Neural cell (in vitro differentiated cells): ENCODE measurements at regions not wholly inside any gene's neighbourhood (a gene's known extent, or its start where the extent isn't known, plus 50 kb on each side); places are given as distances from the start of the nearest gene placed in this dataset.
"Not testable (repeated sequence)": the region's sequence is repeated elsewhere in the genome, so short reads cannot be mapped to it uniquely, and the experiment has no call there.

Experiments used
- H2AFZ ChIP-seq: fragments of 200-600, 300-800 bp; sonication (generic), shearing (Covaris generic); 2 replicates; pipeline ENCODE4 v1.6.0; 2014; ENCODE audit warnings: low read depth, mild to moderate bottlenecking, antibody characterized with exemption, low read length, moderate library complexity
- H3F3A ChIP-seq: fragments of 200-600 bp; shearing (Covaris generic); 2 replicates; pipeline ENCODE4 v1.6.1; 2016; ENCODE audit warnings: mild to moderate bottlenecking, moderate library complexity, mixed read lengths, antibody characterized with exemption, low read length; ENCODE audit not compliant: insufficient read depth, poor library complexity, severe bottlenecking
- H3K27ac ChIP-seq: fragments of 200-600, 300-800 bp; sonication (generic), shearing (Covaris generic); 2 replicates; pipeline ENCODE4 v1.5.1; 2014; ENCODE audit warnings: mild to moderate bottlenecking, low read length, moderate library complexity
- H3K27me3 ChIP-seq: fragments of 300-800, 200-600 bp; sonication (generic), shearing (Covaris generic); 2 replicates; pipeline ENCODE4 v1.6.0; 2014; ENCODE audit warnings: mild to moderate bottlenecking, low read depth, low read length, moderate library complexity; ENCODE audit not compliant: insufficient read depth
- H3K36me3 ChIP-seq: fragments of 300-800, 200-600 bp; sonication (generic), shearing (Covaris generic); 2 replicates; pipeline ENCODE4 v1.5.1; 2014; ENCODE audit warnings: mild to moderate bottlenecking, antibody characterized with exemption, low read length, moderate library complexity; ENCODE audit not compliant: insufficient read depth
- H3K4me2 ChIP-seq: fragments of 300-800, 200-600 bp; sonication (generic), shearing (Covaris generic); 2 replicates; pipeline ENCODE4 v1.6.0; 2014; ENCODE audit warnings: mild to moderate bottlenecking, low read length
- H3K4me3 ChIP-seq: fragments of 300-800, 200-600 bp; sonication (generic), shearing (Covaris generic); 2 replicates; pipeline ENCODE4 v1.5.1; 2014; ENCODE audit warnings: mild to moderate bottlenecking, low read length, moderate library complexity
- H3K79me2 ChIP-seq: fragments of 200-600 bp; shearing (Covaris generic); replicated peaks from 2 replicates; pipeline ENCODE4 v1.6.0; 2014; ENCODE audit warnings: mild to moderate bottlenecking, low read length, moderate library complexity; ENCODE audit not compliant: insufficient read depth
- H3K9ac ChIP-seq: fragments of 300-800, 200-600 bp; sonication (generic), shearing (Covaris generic); 2 replicates; pipeline ENCODE4 v1.6.1; 2016; ENCODE audit warnings: mild to moderate bottlenecking, low read length, mixed read lengths
- H3K9me2 ChIP-seq: fragments of 200-600 bp; shearing (Covaris generic); 2 replicates; pipeline ENCODE4 v1.6.1; 2016; ENCODE audit warnings: mild to moderate bottlenecking, low read length, mixed read lengths; ENCODE audit not compliant: insufficient read depth
- H3K9me3 ChIP-seq: fragments of 200-600, 300-800 bp; sonication (generic), shearing (Covaris generic); 2 replicates; pipeline ENCODE4 v1.6.1; 2016; ENCODE audit warnings: mild to moderate bottlenecking, mixed run types, low read length, moderate library complexity, mixed read lengths
- H4K20me1 ChIP-seq: fragments of 200-600 bp; shearing (Covaris generic); 2 replicates; pipeline ENCODE4 v1.6.1; 2016; ENCODE audit warnings: mild to moderate bottlenecking, mixed run types; ENCODE audit not compliant: insufficient read depth
- EP300 ChIP-seq: fragments of 450-650 bp; conservative IDR thresholded peaks from 2 replicates; pipeline ENCODE4 v1.6.1; 2014; ENCODE audit warnings: antibody characterized with exemption, mild to moderate bottlenecking, moderate library complexity; ENCODE audit not compliant: poor library complexity, severe bottlenecking
- EZH2 ChIP-seq: fragments of 200-600, 300-800 bp; shearing (Covaris generic), sonication (generic); IDR thresholded peaks from 2 replicates; pipeline ENCODE4 v1.6.1; 2014; ENCODE audit warnings: antibody characterized with exemption, low read length, borderline replicate concordance, mild to moderate bottlenecking; ENCODE audit not compliant: insufficient read depth, poor library complexity, severe bottlenecking
- MXI1 ChIP-seq: fragments of 450-650 bp; conservative IDR thresholded peaks from 2 replicates; pipeline ENCODE4 v1.6.1; 2014; ENCODE audit warnings: antibody characterized with exemption, mild to moderate bottlenecking; ENCODE audit not compliant: poor library complexity, severe bottlenecking
- POLR2AphosphoS5 ChIP-seq: IDR thresholded peaks from 2 replicates; pipeline ENCODE4 v1.6.1; 2012
- RAD21 ChIP-seq: fragments of 450-650 bp; conservative IDR thresholded peaks from 2 replicates; pipeline ENCODE4 v1.6.1; 2014; ENCODE audit warnings: antibody characterized with exemption, mild to moderate bottlenecking, moderate library complexity
- SMC3 ChIP-seq: fragments of 450-650 bp; conservative IDR thresholded peaks from 2 replicates; pipeline ENCODE4 v1.6.1; 2014; ENCODE audit warnings: antibody characterized with exemption, mild to moderate bottlenecking, moderate library complexity; ENCODE audit not compliant: poor library complexity
- TAF1 ChIP-seq: IDR thresholded peaks from 2 replicates; pipeline ENCODE4 v1.6.1; 2012; ENCODE audit warnings: low read depth
- TF ChIP-seq, protein P1 (sequence below): IDR thresholded peaks from 2 replicates; pipeline ENCODE4 v1.6.1; 2012; ENCODE audit warnings: borderline replicate concordance
- TF ChIP-seq, protein P2 (sequence below): fragments of 450-650 bp; IDR thresholded peaks from 2 replicates; pipeline ENCODE4 v1.5.1; 2014; ENCODE audit warnings: antibody characterized with exemption, mild to moderate bottlenecking, moderate library complexity; ENCODE audit not compliant: poor library complexity, severe bottlenecking

DNA sequence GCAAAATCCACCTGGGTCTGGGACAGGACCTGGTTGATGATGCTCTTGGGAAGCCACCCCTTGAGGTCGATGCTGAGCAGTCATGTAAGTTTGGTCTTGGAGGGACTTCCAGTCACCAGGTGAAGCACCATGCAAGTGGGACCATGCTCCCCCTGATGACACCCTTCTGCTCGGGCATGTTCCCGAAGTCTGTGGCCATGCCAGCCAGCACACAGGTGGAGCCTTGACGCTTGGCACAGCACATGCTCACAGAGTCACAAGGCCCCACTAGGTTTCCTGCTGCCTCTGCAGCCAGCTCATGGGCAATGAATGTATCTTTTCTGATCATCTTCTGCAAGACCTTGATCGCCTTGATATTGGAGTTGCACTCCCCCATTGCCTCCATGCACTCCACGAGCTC is 1920.2 kb downstream of the PCDH9 start:
- TF ChIP-seq TAF1 (no peak), SMC3 (no peak), EP300 (no peak), EZH2 (no peak), POLR2AphosphoS5 (no peak), RAD21 (no peak), MXI1 (no peak)
- TF ChIP-seq, protein P1, sequence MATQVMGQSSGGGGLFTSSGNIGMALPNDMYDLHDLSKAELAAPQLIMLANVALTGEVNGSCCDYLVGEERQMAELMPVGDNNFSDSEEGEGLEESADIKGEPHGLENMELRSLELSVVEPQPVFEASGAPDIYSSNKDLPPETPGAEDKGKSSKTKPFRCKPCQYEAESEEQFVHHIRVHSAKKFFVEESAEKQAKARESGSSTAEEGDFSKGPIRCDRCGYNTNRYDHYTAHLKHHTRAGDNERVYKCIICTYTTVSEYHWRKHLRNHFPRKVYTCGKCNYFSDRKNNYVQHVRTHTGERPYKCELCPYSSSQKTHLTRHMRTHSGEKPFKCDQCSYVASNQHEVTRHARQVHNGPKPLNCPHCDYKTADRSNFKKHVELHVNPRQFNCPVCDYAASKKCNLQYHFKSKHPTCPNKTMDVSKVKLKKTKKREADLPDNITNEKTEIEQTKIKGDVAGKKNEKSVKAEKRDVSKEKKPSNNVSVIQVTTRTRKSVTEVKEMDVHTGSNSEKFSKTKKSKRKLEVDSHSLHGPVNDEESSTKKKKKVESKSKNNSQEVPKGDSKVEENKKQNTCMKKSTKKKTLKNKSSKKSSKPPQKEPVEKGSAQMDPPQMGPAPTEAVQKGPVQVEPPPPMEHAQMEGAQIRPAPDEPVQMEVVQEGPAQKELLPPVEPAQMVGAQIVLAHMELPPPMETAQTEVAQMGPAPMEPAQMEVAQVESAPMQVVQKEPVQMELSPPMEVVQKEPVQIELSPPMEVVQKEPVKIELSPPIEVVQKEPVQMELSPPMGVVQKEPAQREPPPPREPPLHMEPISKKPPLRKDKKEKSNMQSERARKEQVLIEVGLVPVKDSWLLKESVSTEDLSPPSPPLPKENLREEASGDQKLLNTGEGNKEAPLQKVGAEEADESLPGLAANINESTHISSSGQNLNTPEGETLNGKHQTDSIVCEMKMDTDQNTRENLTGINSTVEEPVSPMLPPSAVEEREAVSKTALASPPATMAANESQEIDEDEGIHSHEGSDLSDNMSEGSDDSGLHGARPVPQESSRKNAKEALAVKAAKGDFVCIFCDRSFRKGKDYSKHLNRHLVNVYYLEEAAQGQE = no peak
- TF ChIP-seq, protein P2, sequence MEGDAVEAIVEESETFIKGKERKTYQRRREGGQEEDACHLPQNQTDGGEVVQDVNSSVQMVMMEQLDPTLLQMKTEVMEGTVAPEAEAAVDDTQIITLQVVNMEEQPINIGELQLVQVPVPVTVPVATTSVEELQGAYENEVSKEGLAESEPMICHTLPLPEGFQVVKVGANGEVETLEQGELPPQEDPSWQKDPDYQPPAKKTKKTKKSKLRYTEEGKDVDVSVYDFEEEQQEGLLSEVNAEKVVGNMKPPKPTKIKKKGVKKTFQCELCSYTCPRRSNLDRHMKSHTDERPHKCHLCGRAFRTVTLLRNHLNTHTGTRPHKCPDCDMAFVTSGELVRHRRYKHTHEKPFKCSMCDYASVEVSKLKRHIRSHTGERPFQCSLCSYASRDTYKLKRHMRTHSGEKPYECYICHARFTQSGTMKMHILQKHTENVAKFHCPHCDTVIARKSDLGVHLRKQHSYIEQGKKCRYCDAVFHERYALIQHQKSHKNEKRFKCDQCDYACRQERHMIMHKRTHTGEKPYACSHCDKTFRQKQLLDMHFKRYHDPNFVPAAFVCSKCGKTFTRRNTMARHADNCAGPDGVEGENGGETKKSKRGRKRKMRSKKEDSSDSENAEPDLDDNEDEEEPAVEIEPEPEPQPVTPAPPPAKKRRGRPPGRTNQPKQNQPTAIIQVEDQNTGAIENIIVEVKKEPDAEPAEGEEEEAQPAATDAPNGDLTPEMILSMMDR = no peak
- Histone ChIP-seq H3F3A (no peaks in the 10 kb centered on the region), H3K27me3 (no peaks in the 10 kb centered on the region), H3K79me2 (no peaks in the 10 kb centered on the region), H3K27ac (no peak overlapping the region), H2AFZ (no peak overlapping the region), H3K36me3 (no peaks in the 10 kb centered on the region), H3K4me2 (no peak overlapping the region), H4K20me1 (no peaks in the 10 kb centered on the region), H3K9me2 (no peaks in the 10 kb centered on the region), H3K9ac (no peak overlapping the region), H3K4me3 (no peak overlapping the region), H3K9me3 (no peaks in the 10 kb centered on the region)

DNA sequence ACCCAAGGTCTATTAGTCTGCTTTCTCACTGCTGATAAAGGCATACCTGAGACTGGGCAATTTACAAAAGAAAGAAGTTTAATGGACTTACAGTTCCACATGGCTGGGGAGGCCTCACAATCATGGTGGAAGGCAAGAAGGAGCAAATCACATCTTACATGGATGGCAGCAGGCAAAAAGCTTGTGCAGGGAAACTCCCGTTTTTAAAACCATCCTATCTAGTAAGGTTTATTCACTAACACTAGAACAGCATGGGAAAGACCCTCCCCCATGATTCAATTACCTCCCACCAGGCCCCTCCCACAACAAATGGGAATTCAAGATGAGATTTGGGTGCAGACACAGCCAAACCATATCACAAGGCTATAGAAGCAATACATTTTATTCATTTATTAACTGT is 1921.4 kb downstream of the PCDH9 start:
- H3K9ac ChIP-seq, H3K27ac ChIP-seq, H2AFZ ChIP-seq, H3K9me3 ChIP-seq, H3K36me3 ChIP-seq, H3K79me2 ChIP-seq, H4K20me1 ChIP-seq, H3K27me3 ChIP-seq, H3K9me2 ChIP-seq, H3K4me3 ChIP-seq, H3F3A ChIP-seq, H3K4me2 ChIP-seq: not testable (repeated sequence)

DNA sequence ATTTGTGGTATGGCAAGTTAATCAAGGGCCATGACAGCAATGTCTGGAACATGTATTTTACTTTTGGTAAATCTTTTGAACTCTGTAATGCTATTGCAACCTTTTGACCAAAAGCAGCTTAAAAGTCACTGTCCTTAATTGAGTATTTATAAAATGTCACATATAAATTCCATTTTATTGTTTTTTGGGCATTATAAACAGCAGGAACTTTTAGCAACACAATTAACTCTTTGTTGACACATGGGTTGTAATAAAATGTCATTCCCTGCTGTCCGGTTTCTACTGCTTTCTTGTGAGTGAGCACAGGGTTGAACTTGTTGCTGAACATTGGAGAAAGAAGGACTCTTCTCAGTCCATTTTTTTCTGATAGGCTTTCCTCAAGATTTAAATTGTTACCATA is 1923.1 kb downstream of the PCDH9 start:
- H3K4me2 ChIP-seq = no peak overlapping the region
- H3K36me3 ChIP-seq = no peaks in the 10 kb centered on the region
- H4K20me1 ChIP-seq = no peaks in the 10 kb centered on the region
- no peak overlapping the region for H2AFZ ChIP-seq
- no peaks in the 10 kb centered on the region for H3K27me3 ChIP-seq
- H3K9ac ChIP-seq = no peak overlapping the region
- no peaks in the 10 kb centered on the region for H3K9me2 ChIP-seq
- TF ChIP-seq SMC3 = no peak
- TF ChIP-seq TAF1 = no peak
- no peak for TF ChIP-seq EP300
- TF ChIP-seq RAD21 = no peak
- TF ChIP-seq EZH2 = no peak
- TF ChIP-seq, protein P2 = no peak
- TF ChIP-seq MXI1 = no peak
- TF ChIP-seq POLR2AphosphoS5 = no peak
- TF ChIP-seq, protein P1 = no peak
- no peak overlapping the region for H3K4me3 ChIP-seq
- no peaks in the 10 kb centered on the region for H3K9me3 ChIP-seq
- H3F3A ChIP-seq = no peaks in the 10 kb centered on the region
- no peak overlapping the region for H3K27ac ChIP-seq
- no peaks in the 10 kb centered on the region for H3K79me2 ChIP-seq
